ENCODE measurements at regions not wholly inside any gene's neighbourhood (a gene's known extent, or its start where the extent isn't known, plus 50 kb on each side); places are given as distances from the start of the nearest gene placed in this dataset.

DNA sequence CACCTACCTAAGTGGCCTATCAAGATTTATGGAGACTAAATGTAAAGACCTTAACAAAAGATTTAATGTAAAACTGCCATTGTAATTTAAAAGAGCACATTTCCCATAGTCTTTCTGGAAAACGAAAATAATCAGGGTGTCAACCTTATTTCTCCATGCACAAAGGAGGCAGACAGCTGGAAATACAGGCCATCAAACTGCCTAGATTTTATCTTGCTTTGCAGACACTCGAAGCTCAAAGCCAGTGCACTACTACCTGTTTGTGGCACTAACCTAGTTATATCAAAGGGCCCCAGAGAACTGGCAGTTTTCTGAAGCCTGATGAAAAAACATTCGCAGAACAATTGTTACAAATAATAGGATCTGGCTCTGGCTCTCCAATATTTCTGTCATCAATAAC lies 863.9 kb downstream of the STPG2 start:
- TF ChIP-seq POLR2AphosphoS5 (IDR thresholded peaks at IDR 0.05; ENCODE audit: low read depth, low read length) (no peak), POLR2A (IDR thresholded peaks at IDR 0.05; ENCODE audit: low read depth, low read length) (no peak), TAF1 (IDR thresholded peaks at IDR 0.05; ENCODE audit: borderline replicate concordance, low read depth, low read length) (no peak)
